WTC11 (cell line): ENCODE measurements at regions not wholly inside any gene's neighbourhood (a gene's known extent, or its start where the extent isn't known, plus 50 kb on each side); places are given as distances from the start of the nearest gene placed in this dataset.

ENCODE experiments used
- ATAC-seq: fragments of 200-7000 bp; cut with Tn5 transposase; 2 replicates; pipeline ENCODE4 v1.10.0; 2021; ENCODE audit warnings: mild to moderate bottlenecking, moderate library complexity
- CTCF ChIA-PET: fragments of 300-600 bp; sonication (Branson Sonifier 250); formaldehyde crosslinking; loops from one replicate; lab custom pipeline; 2021; ENCODE audit warnings: antibody characterized with exemption; lab: Charles Lee
- POLR2A ChIA-PET: fragments of 350-600 bp; sonication (Branson Sonifier 250); formaldehyde crosslinking; loops from one replicate; lab custom pipeline; 2021; ENCODE audit warnings: antibody characterized with exemption; lab: Charles Lee
- DNase-seq: peaks from one replicate; pipeline ENCODE4 v3.0.0; 2021; ENCODE audit warnings: low spot score
- H3K27ac Mint-ChIP-seq: 2 replicates; pipeline ENCODE4 v1.8.0; 2021; ENCODE audit warnings: mixed read lengths
- H3K27me3 Mint-ChIP-seq: 2 replicates; pipeline ENCODE4 v1.8.0; 2021; ENCODE audit warnings: low read depth, mild to moderate bottlenecking, moderate library complexity, mixed read lengths
- H3K36me3 Mint-ChIP-seq: 2 replicates; pipeline ENCODE4 v1.8.0; 2021; ENCODE audit warnings: mixed read lengths
- H3K4me1 Mint-ChIP-seq: 2 replicates; pipeline ENCODE4 v1.8.0; 2022; ENCODE audit warnings: mixed read lengths
- H3K4me3 Mint-ChIP-seq: 2 replicates; pipeline ENCODE4 v1.8.0; 2021; ENCODE audit warnings: mild to moderate bottlenecking, moderate library complexity, mixed read lengths
- H3K9me3 Mint-ChIP-seq: 2 replicates; pipeline ENCODE4 v1.8.0; 2021; ENCODE audit warnings: mixed read lengths
- AFF4 ChIP-seq: sonication (generic); formaldehyde crosslinking; IDR thresholded peaks from 2 replicates; pipeline ENCODE4 v1.8.1; 2023; ENCODE audit warnings: mild to moderate bottlenecking, missing genetic modification reagents, borderline replicate concordance
- ATF3 ChIP-seq: sonication (generic); formaldehyde crosslinking; conservative IDR thresholded peaks from 2 replicates; pipeline ENCODE4 v1.8.1; 2022; ENCODE audit warnings: mild to moderate bottlenecking, missing genetic modification reagents
- ESRRA ChIP-seq: sonication (generic); formaldehyde crosslinking; IDR thresholded peaks from 2 replicates; pipeline ENCODE4 v1.8.1; 2022; ENCODE audit warnings: mild to moderate bottlenecking, missing genetic modification reagents, borderline replicate concordance
- ETV6 ChIP-seq: sonication (generic); formaldehyde crosslinking; IDR thresholded peaks from 2 replicates; pipeline ENCODE4 v1.8.1; 2022; ENCODE audit warnings: mild to moderate bottlenecking, missing genetic modification reagents
- FOXJ3 ChIP-seq: sonication (generic); formaldehyde crosslinking; IDR thresholded peaks from 2 replicates; pipeline ENCODE4 v1.9.0; 2021; ENCODE audit warnings: missing genetic modification reagents, mild to moderate bottlenecking, borderline replicate concordance
- FOXP4 ChIP-seq: sonication (generic); formaldehyde crosslinking; IDR thresholded peaks from 2 replicates; pipeline ENCODE4 v1.8.0; 2022; ENCODE audit warnings: mild to moderate bottlenecking, missing genetic modification reagents
- HMGXB4 ChIP-seq: sonication (generic); formaldehyde crosslinking; IDR thresholded peaks from 2 replicates; pipeline ENCODE4 v1.8.1; 2023; ENCODE audit warnings: mild to moderate bottlenecking, moderate library complexity, missing genetic modification reagents
- JUN ChIP-seq: sonication (generic); formaldehyde crosslinking; IDR thresholded peaks from 2 replicates; pipeline ENCODE4 v1.8.0; 2023; ENCODE audit warnings: mild to moderate bottlenecking, missing genetic modification reagents
- MLX ChIP-seq: sonication (generic); formaldehyde crosslinking; IDR thresholded peaks from 2 replicates; pipeline ENCODE4 v1.8.1; 2023; ENCODE audit warnings: mild to moderate bottlenecking, missing genetic modification reagents, moderate library complexity
- NR3C1 ChIP-seq: sonication (generic); formaldehyde crosslinking; conservative IDR thresholded peaks from 2 replicates; pipeline ENCODE4 v1.8.1; 2023; ENCODE audit warnings: low read depth, mild to moderate bottlenecking, missing genetic modification reagents
- TCF7 ChIP-seq: sonication (generic); formaldehyde crosslinking; IDR thresholded peaks from 2 replicates; pipeline ENCODE4 v1.8.0; 2022; ENCODE audit warnings: mild to moderate bottlenecking, low read depth, missing genetic modification reagents, moderate library complexity
- USF2 ChIP-seq: sonication (generic); formaldehyde crosslinking; IDR thresholded peaks from 2 replicates; pipeline ENCODE4 v1.8.1; 2023; ENCODE audit warnings: mild to moderate bottlenecking, missing genetic modification reagents, moderate library complexity
- ZNF317 ChIP-seq: sonication (generic); formaldehyde crosslinking; IDR thresholded peaks from 2 replicates; pipeline ENCODE4 v1.8.1; 2023; ENCODE audit warnings: low read depth, mild to moderate bottlenecking, moderate library complexity, missing genetic modification reagents, borderline replicate concordance
- ZSCAN18 ChIP-seq: fragments of 250-450 bp; sonication (Bioruptor Pico); IDR thresholded peaks from 2 replicates; pipeline ENCODE4 v2.1.2; 2022; ENCODE audit warnings: mild to moderate bottlenecking, moderate library complexity

- no peak for TF ChIP-seq JUN
- TF ChIP-seq FOXP4 (CRISPR knock-in tag): no peak
- TF ChIP-seq ETV6 (CRISPR knock-in tag): no peak
Measured at GRCh38 chr2:134109725-134110124, 144.1 kb upstream of the MGAT5 start (continued).

GRCh38 chr2:134110532-134110931, 143.3 kb upstream of the MGAT5 start:
- Mint-ChIP-seq H3K27me3 (peaks cover 7% of the 10 kb centered on the region; the same call in 1 of the 2 replicates), H3K36me3 (peaks cover 11% of the 10 kb centered on the region), H3K9me3 (peaks cover 9% of the 10 kb centered on the region), H3K27ac (no peak overlapping the region), H3K4me3 (no peak overlapping the region), H3K4me1 (peaks cover 6% of the 10 kb centered on the region; the same call in 1 of the 2 replicates)
- TF ChIP-seq HMGXB4 (CRISPR knock-in tag) (no peak), ZNF317 (CRISPR knock-in tag) (no peak), NR3C1 (CRISPR knock-in tag) (no peak), TCF7 (no peak), ESRRA (no peak), ATF3 (CRISPR knock-in tag) (no peak), JUN (no peak), ZSCAN18 (CRISPR knock-in tag) (no peak), USF2 (CRISPR knock-in tag) (no peak), AFF4 (CRISPR knock-in tag) (no peak), MLX (CRISPR knock-in tag) (no peak), FOXJ3 (CRISPR knock-in tag) (no peak)
- ATAC-seq (no peak), DNase-seq (no peak)
- ChIA-PET CTCF (interaction anchor here (1.4 kb wide), 1 partner anchor 224 kb away, joined by 4 read pairs; no protein-coding TSS in a partner anchor), POLR2A (no interaction called here)
